ENCODE measurements at regions not wholly inside any gene's neighbourhood (a gene's known extent, or its start where the extent isn't known, plus 50 kb on each side); places are given as distances from the start of the nearest gene placed in this dataset.
"Not testable (repeated sequence)": the region's sequence is repeated elsewhere in the genome, so short reads cannot be mapped to it uniquely, and the experiment has no call there.

DNA sequence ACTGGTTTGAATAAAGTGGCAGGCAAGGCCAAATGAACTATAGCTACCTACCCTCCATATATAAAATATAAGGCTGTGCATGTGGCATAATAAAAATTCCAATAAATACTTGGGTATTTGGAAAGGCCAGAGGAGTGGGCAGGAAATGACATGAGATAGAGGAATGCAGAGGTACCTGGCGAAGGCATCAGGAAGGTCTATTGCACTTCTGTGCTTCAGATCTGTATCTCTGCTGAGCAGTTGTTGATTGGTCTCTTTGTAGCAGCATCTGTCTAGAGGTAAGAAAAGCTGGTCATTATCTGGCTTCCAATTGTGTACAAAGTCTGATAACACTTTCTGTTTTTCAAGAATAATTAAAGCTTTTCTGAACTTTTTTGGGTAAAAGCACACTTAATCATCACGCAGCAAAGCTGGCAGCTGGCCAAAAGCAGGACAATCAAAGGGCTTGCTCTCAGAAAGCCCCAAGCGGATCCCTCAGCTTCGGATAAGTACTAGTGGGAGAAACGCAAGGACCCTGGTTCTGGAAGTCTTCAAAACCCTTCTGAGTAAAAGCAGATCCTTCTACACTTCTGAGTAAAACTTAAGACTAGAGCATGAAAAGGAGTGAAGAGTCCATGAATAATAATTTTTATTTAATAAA lies 120.1 kb upstream of the TCF21 start:
- no peak overlapping the region for H3K27ac Mint-ChIP-seq
- no peak for DNase-seq
- no peaks in the 10 kb centered on the region for H3K36me3 Mint-ChIP-seq
- H3K4me1 Mint-ChIP-seq = no peaks in the 10 kb centered on the region
- peaks cover 28% of the 10 kb centered on the region for H3K27me3 Mint-ChIP-seq
- no peak overlapping the region for H3K4me3 Mint-ChIP-seq
- no peaks in the 10 kb centered on the region for H3K9me3 Mint-ChIP-seq

DNA sequence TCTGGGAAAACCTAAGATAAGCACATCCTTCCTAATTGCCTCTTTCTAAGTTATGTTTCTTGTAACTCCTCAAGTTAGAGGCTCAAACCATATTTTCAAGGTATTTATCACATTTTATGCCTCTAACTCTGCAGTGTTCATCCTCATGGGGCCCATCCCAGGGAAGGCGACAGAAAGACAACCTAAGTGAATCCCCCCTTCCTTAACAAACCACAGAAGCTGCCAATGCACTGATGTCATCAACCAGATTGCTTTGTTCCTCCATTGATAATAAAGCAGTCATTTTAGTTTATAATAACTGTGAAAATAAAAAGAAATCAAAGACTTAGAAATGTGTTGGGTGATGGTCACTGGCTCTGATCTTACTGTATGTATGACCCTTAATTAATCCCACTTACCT lies 119.5 kb upstream of the TCF21 start:
- DNase-seq = no peak
- H3K36me3 Mint-ChIP-seq = no peaks in the 10 kb centered on the region
- H3K27me3 Mint-ChIP-seq = peaks cover 27% of the 10 kb centered on the region
- no peak overlapping the region for H3K4me3 Mint-ChIP-seq
- no peaks in the 10 kb centered on the region for H3K9me3 Mint-ChIP-seq
- no peak overlapping the region for H3K27ac Mint-ChIP-seq
- H3K4me1 Mint-ChIP-seq = peaks cover 3% of the 10 kb centered on the region

DNA sequence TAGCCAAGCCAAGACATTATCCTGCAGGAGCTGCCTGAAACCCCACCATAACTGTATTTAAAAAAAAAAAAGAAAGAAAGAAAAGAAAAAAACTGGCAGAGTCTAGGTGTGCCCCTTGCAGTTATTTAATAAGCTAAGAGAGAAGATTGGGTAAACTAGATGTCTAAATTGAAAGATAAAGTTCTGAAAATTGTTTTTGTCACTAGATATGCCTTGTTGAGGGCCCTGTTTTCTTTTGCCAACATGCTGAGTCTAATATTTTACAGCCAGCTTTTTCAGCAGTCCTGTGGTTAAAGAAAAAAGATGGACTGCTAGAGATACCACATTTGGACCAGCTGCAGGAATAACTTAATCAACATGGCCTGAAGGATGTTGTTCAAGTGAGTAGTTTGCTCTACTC lies 116.3 kb upstream of the TCF21 start:
- no peak overlapping the region for H3K4me3 Mint-ChIP-seq
- no peaks in the 10 kb centered on the region for H3K36me3 Mint-ChIP-seq
- H3K27ac Mint-ChIP-seq = no peak overlapping the region
- peaks cover 25% of the 10 kb centered on the region for H3K27me3 Mint-ChIP-seq
- peaks cover 3% of the 10 kb centered on the region for H3K4me1 Mint-ChIP-seq
- H3K9me3 Mint-ChIP-seq = no peaks in the 10 kb centered on the region
- DNase-seq = no peak

DNA sequence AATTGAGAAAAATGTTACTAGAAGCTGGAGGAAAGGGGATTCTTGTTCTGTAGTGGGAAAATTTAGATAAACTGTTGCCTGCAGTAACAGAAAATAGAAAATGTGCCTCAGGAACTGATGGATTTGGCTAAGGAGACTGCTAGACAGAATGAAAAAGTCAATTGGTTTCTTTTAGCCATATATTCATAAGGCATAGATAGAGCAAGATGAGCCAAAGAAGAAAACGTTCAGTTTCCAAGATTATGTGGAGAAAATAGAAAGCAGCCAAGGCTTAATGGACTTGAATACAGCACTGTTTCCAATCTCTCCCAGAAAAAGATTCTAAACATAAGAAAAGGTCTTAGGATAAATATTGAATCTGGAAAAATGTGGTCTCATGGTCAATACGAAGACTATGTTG lies 115.1 kb upstream of the TCF21 start:
- Mint-ChIP-seq H3K36me3 (no peaks in the 10 kb centered on the region), H3K27ac (no peak overlapping the region), H3K4me3 (no peak overlapping the region), H3K9me3 (no peaks in the 10 kb centered on the region), H3K4me1 (peaks cover 3% of the 10 kb centered on the region), H3K27me3 (peaks cover 25% of the 10 kb centered on the region)
- no peak for DNase-seq

DNA sequence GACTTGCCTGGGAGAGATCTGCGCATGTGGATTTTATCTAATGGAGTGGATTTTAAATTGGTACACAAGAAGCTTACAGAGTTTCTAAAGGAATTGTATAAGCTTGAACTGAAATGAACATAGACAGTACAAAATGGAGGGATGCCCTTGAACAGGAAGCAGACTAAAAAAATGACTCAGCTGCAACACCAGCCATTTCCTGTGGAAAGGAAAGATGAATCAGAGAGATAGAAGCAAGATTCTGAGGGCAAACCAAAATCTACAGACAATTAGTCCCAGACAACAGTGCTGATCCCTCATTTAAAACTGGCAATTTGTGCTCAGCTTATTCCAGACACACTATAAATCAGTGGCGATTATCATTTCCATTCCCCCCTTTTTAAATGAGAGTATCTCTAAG lies 114.6 kb upstream of the TCF21 start:
- no peak for DNase-seq
- H3K36me3 Mint-ChIP-seq = no peaks in the 10 kb centered on the region
- no peaks in the 10 kb centered on the region for H3K9me3 Mint-ChIP-seq
- H3K4me3 Mint-ChIP-seq = no peak overlapping the region
- H3K4me1 Mint-ChIP-seq = peaks cover 3% of the 10 kb centered on the region
- H3K27ac Mint-ChIP-seq = no peak overlapping the region
- peaks cover 25% of the 10 kb centered on the region for H3K27me3 Mint-ChIP-seq

DNA sequence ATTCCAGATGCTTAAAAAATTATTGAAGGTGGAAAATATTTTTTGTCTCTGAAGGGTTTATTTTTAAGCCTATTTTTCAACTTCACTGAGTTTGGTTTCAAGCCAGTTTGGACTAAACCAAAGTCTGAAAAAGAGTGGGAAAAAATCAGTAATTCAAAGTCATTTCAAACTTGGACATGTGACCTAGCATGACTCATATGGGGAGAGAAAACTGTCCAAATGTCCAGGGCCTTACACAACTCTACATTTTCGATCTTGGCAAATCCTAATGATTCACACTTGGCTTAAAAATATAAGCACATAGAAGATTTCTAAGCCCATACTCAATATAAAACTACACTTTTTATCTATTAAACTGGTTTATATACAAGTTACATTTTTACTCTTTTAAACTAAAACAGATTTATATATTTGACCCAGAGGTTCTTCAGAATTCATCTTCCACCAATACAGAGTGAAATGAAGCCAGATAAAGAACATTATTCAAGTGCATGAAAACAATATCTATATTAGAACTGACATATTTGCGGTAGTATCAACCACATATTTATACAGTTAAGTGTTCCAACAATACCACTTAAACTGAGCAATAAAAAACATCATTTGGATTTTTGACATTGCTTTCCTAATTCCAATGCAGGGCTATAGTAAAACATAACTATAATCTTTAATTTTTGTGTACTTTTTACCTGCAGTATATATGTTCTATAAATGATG lies 110.3 kb upstream of the TCF21 start:
- no peak for DNase-seq
- H3K4me1 Mint-ChIP-seq = peaks cover 3% of the 10 kb centered on the region

DNA sequence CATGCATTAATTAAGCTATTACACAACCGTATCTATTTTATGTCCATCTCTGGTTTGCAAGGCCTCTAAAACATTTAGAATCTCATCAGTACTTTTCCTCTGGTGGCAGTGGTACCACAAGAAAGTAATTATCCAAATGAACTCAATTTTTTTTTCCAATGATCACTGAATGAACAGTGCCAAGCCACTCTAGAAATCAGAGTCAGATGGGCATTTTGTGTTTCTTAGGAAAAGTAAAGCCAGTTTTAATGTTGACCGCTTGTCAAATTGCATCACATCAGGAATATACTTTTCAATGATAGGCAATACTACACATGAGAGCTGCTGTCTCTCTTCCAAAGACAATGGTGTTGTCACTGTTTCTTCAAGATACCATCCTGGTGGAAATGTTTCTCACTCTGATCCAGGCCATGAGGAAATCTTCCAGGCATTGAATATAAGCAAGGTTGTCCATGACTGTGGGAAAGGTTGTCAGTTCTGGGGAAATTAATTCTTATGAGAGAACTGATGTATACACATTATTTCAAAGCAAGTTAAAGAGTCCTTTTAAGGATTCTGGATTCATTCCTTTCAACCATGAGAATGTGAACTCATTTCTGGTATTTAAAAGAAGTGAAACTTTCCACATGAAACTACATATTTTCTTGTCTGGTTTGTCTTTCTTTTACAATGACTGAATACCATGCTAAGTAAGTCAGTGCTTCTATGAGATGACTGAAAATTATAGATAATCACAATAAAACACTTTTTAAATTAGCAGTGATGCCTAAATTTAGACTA lies 108.8 kb upstream of the TCF21 start:
- Mint-ChIP-seq H3K27ac (no peak overlapping the region), H3K4me1 (no peaks in the 10 kb centered on the region)

More for the DNA sequence above, 110.3 kb upstream of the TCF21 start:
- H3K27me3 Mint-ChIP-seq = peaks cover 11% of the 10 kb centered on the region
- no peak overlapping the region for H3K27ac Mint-ChIP-seq
- H3K9me3 Mint-ChIP-seq = no peaks in the 10 kb centered on the region
- no peak overlapping the region for H3K4me3 Mint-ChIP-seq
- no peaks in the 10 kb centered on the region for H3K36me3 Mint-ChIP-seq

DNA sequence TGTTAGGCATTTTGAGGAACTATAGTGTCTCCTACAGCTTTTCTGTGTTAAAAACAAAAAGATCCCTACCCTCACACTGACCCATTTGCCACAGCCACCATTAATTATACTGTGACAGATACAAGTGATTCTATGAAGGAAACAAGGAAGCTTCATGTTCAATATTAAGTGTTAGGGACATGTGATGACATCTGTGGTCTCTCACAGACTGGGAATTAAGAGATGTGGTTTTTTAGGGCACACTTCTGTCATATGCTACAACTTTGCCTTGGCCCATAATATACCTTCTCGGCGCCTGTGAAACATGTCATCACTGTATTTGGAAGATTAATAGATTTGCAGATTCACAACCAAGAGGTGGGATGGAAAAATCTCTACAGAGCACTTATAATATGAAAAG lies 102.9 kb upstream of the TCF21 start:
- H3K27me3 Mint-ChIP-seq = peaks cover 9% of the 10 kb centered on the region
- no peaks in the 10 kb centered on the region for H3K4me1 Mint-ChIP-seq
- H3K9me3 Mint-ChIP-seq = no peaks in the 10 kb centered on the region
- H3K4me3 Mint-ChIP-seq = no peak overlapping the region
- DNase-seq = no peak
- no peaks in the 10 kb centered on the region for H3K36me3 Mint-ChIP-seq
- no peak overlapping the region for H3K27ac Mint-ChIP-seq

More for the DNA sequence above, 108.8 kb upstream of the TCF21 start:
- Mint-ChIP-seq H3K9me3 (no peaks in the 10 kb centered on the region), H3K27me3 (peaks cover under 1% of the 10 kb centered on the region), H3K36me3 (no peaks in the 10 kb centered on the region), H3K4me3 (no peak overlapping the region)
- DNase-seq = no peak

DNA sequence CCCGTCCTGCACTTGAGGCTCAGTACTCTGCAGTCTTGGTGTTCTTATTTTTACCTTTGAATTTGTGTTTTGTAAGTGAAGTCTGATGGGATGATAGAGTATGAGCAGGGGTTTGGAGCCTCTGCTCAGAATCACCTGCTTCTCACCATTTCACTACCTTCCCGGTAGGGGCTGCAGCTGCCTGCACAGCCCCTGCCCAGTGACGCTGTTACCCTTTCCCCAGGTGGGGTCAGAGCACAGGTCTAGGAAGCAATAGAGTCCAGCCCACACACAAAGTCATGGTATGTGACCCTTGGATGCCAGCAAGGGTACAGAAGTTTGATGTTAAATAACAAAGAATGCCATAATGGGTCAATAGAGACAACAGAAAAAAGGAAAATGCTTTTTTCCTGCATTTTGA lies 101.8 kb upstream of the TCF21 start:
- H3K4me3 Mint-ChIP-seq = no peak overlapping the region
- DNase-seq = no peak
- no peaks in the 10 kb centered on the region for H3K4me1 Mint-ChIP-seq
- H3K9me3 Mint-ChIP-seq = no peaks in the 10 kb centered on the region
- H3K27me3 Mint-ChIP-seq = peaks cover 9% of the 10 kb centered on the region
- H3K27ac Mint-ChIP-seq = no peak overlapping the region
- H3K36me3 Mint-ChIP-seq = no peaks in the 10 kb centered on the region

DNA sequence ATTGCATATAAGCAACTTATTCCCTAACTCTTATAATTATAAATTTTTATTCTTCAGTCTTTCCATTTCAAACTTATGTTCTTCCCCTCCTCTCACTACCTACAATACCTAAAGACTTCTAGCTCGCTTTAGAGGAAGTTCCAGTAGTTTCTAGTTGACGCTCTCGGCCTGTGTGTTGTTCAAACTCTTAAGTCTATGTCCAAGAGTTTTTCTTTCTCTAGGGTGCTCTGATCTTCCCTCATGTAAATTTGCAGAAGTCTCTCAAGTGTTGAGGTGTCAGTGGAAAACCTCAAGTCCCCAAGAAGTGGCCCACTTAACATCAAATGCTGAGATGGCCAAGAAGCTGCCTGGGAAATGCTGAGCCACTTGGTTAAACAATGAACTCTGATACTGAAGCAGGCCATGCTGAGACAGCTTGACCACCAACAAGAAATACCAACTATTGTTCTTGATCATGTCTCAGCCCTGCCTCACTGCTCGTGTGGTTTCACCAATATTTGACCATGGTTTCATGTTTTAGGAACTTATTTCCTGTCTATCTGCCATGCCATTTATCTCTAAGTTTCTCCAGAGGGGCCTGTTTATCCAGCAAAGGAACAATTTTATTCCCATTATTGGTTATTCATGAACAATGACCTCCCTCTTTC lies 100.9 kb upstream of the TCF21 start:
- Mint-ChIP-seq H3K27me3 (peaks cover 12% of the 10 kb centered on the region), H3K9me3 (peaks cover under 1% of the 10 kb centered on the region), H3K27ac (no peak overlapping the region), H3K36me3 (no peaks in the 10 kb centered on the region), H3K4me1 (no peaks in the 10 kb centered on the region), H3K4me3 (no peak overlapping the region)
- DNase-seq = no peak

DNA sequence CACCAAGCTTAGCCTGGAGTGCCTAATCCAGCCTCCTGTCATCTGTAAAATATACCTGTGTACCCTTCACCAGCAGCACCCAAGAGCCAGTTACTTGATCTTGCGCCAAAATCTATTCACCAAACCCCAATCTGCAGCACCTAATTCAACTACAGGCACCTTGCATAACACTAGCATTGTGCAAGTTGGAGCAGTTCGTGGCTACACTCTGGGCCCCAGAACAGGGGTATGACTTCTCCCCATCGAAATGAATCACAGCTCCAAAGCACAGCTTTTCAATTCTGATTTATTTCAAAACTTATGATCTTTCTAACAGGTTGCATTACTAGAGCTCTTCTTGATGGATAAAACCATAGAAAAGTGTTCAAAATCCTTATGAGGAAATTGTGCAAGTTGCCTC lies 100.4 kb upstream of the TCF21 start:
- peaks cover 3% of the 10 kb centered on the region for H3K9me3 Mint-ChIP-seq
- no peak overlapping the region for H3K4me3 Mint-ChIP-seq
- no peak overlapping the region for H3K27ac Mint-ChIP-seq
- H3K4me1 Mint-ChIP-seq = no peaks in the 10 kb centered on the region
- no peak for DNase-seq
- H3K27me3 Mint-ChIP-seq = peaks cover 12% of the 10 kb centered on the region
- no peaks in the 10 kb centered on the region for H3K36me3 Mint-ChIP-seq

DNA sequence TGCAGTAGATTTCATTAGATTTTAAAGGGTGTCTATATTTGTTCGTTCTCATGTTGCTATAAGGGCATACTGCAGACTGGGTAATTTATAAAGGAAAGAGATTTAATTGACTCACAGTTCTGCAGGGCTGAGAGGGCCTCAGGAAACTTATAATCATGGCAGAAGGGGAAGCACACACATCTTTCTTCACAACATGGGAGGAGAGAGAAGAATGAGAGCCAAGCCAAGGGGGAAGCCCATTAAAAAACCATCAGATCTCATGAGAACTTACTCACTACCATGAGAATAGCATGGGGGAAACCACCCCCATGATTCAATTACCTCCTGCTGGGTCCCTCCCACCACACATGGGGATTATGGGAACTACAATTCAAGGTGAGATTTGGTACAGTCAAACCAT lies 99.5 kb upstream of the TCF21 start:
- H3K9me3 Mint-ChIP-seq, H3K36me3 Mint-ChIP-seq, H3K4me1 Mint-ChIP-seq, H3K4me3 Mint-ChIP-seq, H3K27ac Mint-ChIP-seq, DNase-seq: not testable (repeated sequence)
- peaks cover 12% of the 10 kb centered on the region for H3K27me3 Mint-ChIP-seq

DNA sequence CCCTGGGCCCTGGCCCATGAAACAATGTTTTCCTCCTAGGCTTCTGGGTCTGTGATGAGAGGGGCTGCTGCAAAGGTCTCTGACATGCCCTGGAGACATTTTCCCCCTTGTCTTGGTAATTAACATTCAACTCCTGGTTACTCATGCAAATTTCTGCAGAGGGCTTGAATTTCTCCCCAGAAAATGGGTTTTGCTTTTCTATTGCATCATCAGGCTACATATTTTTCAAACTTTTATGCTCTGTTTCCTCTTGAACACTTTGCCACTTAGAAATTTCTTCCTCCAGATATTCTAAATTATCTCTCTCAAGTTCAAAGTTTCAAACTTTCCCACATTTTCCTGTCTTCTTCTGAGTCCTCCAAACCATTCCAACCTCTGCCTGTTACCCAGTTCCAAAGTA lies 98.2 kb upstream of the TCF21 start:
- DNase-seq, H3K4me3 Mint-ChIP-seq, H3K9me3 Mint-ChIP-seq, H3K4me1 Mint-ChIP-seq, H3K36me3 Mint-ChIP-seq, H3K27ac Mint-ChIP-seq: not testable (repeated sequence)
- peaks cover 12% of the 10 kb centered on the region for H3K27me3 Mint-ChIP-seq

DNA sequence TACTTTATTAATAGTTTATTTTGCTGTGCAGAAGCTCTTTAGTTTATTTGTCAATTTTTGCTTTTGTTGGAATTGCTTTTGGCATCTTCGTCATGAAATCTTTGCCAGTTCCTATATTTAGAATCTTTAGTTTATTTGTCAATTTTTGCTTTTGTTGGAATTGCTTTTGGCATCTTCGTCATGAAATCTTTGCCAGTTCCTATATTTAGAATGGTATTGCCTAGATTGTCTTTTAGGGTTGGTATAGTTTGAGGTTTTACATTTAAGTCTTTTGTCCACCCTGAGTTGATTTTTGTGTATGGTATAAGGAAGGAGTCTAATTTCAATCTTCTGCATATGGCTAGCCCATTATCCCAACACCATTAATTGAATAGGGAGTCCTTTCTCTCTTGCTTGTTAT lies 93.9 kb upstream of the TCF21 start:
- DNase-seq, H3K4me3 Mint-ChIP-seq, H3K9me3 Mint-ChIP-seq, H3K36me3 Mint-ChIP-seq, H3K27ac Mint-ChIP-seq, H3K4me1 Mint-ChIP-seq: not testable (repeated sequence)
- H3K27me3 Mint-ChIP-seq = peaks cover 10% of the 10 kb centered on the region

DNA sequence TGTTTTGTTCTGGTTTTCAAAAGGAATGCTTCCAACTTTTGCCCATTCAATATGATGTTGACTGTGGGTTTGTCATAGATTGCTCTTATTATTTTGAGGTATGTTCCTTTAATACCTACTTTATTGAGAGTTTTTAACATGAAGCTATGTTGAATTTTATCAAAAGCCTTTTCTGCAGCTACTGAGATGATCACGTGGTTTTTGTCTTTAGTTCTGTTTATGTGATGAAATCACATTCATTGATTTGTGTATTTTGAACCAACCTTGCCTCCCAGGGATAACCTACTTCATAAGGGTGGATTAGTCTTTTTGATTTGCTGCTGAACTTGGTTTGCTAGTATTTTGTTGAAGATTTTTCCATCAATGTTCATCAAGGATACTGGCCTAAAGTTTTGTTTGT lies 92.7 kb upstream of the TCF21 start:
- no peaks in the 10 kb centered on the region for H3K4me1 Mint-ChIP-seq
- H3K27ac Mint-ChIP-seq = no peak overlapping the region
- H3K4me3 Mint-ChIP-seq = no peak overlapping the region
- no peaks in the 10 kb centered on the region for H3K36me3 Mint-ChIP-seq
- peaks cover 5% of the 10 kb centered on the region for H3K9me3 Mint-ChIP-seq
- H3K27me3 Mint-ChIP-seq = peaks cover 13% of the 10 kb centered on the region
- DNase-seq = no peak

Data from activated naive CD8-positive, alpha-beta T cell treated with anti-CD3 and anti-CD28 coated beads for 36 hours (primary cell).